GM19043 (cell line): ENCODE measurements at regions not wholly inside any gene's neighbourhood (a gene's known extent, or its start where the extent isn't known, plus 50 kb on each side); places are given as distances from the start of the nearest gene placed in this dataset.

Experiments
- ATAC-seq: cut with Tn5 transposase; IDR thresholded peaks from one replicate; pipeline ENCODE4 v1.9.1; 2021; ENCODE audit warnings: low read depth; ENCODE audit not compliant: unreplicated experiment

DNA sequence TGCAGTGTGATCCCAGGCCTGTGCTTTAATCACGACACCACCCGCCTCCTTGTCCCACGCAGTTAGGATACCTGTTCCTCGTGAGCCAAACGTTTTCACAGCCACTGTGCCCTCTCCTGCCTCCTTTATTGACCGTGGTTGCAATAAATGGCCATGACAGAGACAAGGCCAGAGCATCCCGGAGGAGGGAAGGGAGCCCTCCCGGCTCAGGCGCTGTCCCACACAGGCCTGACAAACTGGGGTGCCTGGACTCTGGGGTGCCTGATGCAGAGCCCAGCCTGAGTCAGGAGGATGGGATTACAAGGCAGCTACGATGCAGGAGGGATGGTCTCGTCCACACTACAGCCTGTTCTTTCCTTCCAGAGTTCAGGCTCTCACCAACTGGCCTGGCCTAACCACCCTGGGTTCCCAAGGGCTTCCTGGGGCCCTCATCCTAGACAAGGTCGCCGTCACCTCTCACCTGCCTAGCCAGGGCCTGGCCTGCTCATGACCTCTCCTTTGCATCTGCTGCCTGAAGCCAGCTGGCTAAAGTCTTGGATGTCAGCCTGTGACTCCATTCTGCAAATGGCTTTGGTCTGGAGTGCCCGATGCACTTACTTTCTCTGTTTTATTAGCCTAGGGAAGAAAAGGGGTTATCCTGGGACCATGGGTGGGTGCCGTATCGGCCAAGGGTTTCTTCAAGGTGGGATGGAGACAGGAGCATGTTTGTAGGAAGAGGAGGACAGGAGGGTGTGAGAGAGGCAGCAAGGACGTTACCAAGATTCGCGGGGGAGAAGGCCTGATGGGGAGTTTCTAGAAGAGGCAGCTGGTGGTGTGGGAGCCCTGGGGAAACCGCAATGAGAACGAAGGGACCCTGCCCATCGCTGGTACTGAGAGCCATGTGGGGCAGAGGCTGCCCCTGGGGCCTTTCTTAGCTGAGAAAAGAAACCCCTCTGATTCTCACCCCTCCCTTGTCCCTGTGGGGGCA lies 234.3 kb upstream of the TNRC6C start:
- no peak for ATAC-seq

DNA sequence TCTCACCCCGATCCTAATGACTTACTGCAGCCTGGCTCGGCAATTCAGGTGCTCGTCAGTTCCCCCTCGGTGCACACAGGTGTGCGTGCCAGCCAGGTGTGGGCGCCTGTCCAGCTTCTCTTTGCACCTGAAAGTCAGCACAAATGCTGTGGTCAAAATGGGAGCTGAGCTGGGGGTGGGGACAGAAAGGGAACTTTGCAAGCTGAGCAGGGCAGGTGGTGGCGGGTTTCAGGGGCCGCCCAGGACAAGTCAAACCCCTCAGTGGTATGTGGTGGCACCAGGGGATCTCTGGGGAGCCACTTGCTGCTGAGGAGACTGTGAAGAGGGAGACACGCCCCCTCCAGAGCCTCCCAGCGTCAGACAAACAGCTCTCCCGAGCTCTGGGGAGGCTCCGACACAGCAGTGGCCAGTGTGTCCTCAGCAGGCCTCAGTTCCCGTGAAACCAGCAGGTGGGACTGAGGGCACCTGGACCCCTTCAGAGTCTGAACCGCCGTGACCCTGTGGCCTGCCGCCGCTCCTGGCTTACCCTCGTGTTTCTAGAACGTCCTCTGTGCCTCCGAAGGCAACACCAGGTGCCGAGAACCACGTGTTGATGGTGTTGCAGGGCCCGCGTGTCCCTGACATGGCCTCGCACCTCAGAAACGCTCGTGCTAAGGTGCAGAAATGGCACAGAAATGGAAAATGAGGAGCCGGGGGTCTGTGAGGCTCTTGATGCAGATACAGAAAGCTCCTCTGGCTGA lies 233.5 kb upstream of the TNRC6C start:
- no peak for ATAC-seq

DNA sequence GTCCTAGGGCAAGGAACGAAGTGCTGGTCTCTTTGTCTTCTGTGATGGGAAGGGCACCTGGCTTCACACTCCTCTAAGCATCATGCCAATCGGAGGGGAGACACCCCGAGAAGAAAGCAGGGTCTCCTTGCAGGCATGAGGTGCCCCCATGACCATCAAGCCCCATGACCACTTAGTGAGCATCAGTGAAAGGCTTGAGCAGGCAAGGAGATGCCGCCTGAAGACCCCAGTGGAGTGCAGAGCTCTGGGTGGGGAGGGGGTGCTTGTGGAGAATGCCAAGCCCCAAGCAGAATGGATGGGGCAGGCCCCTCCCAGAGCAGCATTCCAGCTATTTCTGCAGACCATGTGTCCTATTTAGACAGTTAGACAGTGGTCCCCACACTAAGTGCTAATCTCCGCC lies 232.7 kb upstream of the TNRC6C start:
- no peak for ATAC-seq

GRCh38 chr17:77726549-77727006 lies 231.9 kb upstream of the TNRC6C start:
- no peak for ATAC-seq

- ATAC-seq, result no peak
These were observed 231.4 kb upstream of the TNRC6C start for GRCh38 chr17:77727037-77727615.

- no peak for ATAC-seq
These were observed 230.1 kb upstream of the TNRC6C start for GRCh38 chr17:77728474-77728795.

GRCh38 chr17:77728871-77729270 lies 229.6 kb upstream of the TNRC6C start:
- ATAC-seq, result no peak

GRCh38 chr17:77729587-77729986 lies 228.9 kb upstream of the TNRC6C start:
- no peak for ATAC-seq

DNA sequence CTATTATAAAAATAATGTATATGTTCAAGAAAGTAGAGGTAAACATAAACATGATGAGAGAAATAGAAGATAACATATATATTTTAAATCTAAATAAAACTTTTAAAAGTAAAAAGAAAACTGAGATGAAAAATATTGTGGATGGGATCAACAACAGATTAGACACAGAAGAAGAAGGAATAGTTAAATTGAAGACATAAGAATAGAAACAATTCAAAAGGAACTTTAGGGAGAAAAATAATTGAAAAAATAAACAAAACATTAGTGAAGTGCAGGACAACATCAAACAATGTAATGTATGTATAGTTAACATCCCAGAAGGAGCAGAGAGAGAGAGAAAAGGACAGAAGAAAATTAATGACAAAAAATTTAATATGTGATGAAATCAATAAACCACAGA lies 228.1 kb upstream of the TNRC6C start:
- no peak for ATAC-seq

- no peak for ATAC-seq
These were observed 224.8 kb upstream of the TNRC6C start for GRCh38 chr17:77733576-77734296.

DNA sequence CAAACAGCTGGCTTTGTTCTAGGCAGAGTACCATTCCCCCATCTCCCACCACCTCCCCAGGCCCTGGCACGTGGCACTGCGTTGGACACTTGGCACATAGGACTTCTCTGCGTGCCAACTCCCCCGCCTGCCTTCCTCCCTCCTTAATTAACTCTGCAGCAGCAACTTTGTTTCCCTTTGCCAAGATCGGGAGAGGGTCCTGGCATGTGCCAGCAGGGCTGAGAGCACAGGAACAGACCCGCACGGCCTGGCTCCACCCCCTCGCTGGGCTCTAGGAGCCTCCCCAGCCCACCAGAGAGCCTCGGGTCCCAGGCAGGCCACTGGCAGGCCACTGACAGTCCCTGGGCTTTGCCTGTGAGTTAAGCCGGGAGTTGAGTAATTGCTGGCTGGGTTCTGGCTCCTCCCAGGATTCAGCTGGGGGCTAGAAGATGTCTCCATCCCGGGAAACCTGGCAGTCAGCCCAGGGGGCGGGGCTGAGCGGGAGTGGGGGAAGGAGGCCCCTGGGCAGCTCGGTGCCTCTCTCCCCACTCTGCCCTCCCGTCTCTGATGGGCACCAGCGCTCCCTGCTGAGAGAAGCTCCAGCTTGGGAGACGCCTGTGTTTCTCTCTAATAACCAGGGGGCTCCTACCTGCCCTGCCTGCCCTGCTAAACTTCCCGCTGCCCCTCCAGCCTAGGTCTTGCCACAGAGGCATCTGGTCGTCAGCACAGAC lies 224.0 kb upstream of the TNRC6C start:
- no peak for ATAC-seq

DNA sequence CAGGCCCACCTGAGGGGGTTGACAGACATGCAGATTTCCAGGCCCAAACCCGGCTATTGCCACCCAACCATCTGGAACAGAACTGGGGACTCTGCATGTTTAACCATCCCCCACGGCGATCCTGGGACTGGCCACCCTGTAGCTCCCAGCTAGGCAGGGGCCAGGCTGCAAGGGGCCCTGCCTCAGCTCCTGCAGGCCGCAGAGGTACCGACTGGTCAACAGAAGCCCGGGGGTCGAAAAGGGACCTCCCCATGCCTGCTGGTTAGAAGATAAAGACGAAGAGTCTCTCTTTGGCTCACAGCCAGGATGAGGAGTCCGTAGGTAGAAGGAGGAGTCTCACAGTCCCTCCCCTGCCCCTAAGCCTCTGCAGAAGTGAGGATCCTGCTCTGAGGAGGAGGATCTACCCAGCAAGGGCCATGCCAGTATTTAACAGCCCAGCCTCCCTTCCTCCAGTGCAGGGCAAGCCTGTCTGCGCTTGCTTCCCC lies 223.4 kb upstream of the TNRC6C start:
- no peak for ATAC-seq

DNA sequence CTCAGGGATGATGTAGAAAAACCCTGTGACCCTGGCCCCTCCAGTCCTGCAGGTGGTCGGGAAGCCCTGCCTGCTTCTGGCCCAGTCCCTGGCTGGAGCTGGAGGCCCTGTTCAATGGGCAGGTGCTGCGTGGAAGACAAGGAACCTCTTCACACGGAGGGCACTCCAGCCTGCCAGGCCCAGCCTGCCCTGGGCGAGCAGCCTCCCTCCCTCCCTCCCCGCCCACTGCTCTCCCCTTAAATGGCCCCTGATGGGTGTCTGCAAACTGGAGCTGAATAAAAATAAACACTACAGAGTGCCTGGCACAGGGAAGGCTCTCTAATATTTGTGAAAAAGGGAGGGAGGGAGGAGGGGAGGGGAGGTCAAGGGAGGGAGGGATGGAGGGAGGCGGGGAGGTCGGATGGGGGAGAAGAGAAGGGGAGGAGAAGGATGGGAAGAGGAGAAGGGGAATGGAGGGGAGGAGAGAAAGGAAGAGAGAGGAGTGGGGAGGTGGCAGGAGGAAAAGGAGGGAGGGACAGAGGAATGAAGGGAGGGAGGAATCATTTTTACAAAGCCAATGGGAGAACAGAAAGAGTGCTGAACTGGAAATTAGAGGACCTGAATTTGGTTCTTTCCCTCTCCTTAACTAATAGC lies 222.8 kb upstream of the TNRC6C start:
- ATAC-seq, result no peak

- no peak for ATAC-seq
These were observed 222.3 kb upstream of the TNRC6C start for GRCh38 chr17:77736199-77736585.

DNA sequence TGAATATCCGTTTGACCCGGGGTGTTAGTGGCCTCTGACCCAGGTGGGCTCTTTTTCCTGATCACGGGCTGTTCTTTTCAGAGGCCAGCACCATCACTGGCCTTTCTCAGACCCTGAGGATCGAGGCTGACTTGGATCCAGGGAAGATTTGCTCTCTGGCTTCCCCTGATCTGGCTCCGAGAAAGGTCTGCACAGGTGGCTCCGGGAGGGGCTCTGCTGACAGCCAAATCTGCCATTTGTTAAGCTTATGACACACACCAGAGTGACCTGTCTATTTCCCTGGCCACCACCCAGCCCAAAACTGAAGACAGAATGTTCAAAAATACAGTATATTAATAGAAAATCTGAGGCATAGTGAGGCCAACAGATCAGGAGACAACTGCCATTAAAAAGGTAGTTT lies 221.8 kb upstream of the TNRC6C start:
- no peak for ATAC-seq

DNA sequence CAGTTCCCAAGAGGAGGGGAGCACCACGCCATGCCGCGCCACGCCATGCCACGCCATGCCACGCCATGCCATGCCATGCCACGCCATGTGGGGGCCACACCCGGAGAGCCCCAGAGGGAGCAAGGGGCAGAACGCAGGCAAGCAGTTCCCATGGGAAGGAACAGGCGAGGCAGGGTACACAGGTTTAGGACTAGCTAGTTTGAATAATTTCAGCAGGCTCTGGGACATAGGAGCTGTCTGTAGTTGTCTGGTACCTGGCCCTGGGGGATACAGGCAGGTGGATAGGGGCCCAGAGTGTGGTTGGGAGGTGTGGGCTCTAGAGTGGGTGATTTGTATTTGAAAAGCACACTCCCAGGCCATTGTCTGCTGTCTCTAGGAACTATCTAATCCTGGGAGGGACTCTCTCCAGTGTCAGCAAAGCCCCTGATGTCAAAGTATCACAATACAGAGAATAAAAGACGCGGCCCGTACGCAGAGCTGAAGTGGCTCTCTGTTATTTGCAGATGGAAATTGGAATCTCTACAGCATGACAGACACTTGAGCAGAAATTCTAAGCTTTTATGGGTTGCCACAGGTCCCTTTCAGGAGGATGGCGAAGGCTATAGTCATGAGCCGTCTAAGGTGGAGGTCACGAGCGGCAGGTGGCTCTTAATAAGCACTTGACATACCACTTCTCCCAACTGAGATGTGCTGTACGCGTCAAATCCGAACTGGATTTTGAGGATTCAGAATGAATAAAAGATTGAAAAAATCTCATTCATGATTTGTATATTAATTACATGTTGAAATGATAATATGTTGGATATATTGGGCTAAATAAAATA lies 220.8 kb upstream of the TNRC6C start:
- ATAC-seq, result no peak

DNA sequence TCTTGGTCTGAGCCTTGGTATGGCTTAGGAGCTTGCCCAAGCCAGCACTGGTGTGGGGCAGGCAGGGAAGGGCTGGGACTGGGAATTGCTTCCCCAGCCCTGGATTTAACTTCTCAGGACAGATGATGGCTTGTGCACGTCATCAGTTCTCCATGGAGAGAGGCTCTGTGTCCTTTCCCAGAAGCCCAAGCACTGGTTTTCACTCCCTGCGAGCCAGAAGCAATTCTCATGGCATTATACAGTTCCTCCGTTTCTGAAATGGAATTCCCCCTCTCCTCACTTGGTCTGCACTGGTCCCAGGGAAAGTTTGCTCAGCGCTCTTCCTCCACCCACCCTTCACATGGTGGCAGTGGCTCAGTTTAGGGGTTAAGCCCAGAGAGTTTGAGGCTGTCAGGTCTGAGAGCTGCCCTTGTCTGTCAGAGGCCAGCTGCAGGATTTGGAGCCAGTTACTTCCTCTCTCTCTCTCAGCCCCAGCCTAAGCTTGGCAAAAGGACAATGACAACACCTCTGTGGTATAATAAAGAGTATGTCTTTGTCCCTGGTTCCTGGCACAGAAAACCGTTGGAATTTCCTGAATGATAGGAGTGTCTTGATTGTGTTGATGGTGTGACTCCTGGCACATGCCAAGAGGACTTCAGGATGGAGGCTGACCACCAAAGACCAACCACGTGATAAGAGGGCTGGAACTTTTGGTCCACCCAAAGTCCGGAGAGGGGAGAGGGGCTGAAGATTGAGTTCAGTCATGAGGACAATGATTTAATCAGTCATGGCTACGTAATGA lies 219.6 kb upstream of the TNRC6C start:
- no peak for ATAC-seq

DNA sequence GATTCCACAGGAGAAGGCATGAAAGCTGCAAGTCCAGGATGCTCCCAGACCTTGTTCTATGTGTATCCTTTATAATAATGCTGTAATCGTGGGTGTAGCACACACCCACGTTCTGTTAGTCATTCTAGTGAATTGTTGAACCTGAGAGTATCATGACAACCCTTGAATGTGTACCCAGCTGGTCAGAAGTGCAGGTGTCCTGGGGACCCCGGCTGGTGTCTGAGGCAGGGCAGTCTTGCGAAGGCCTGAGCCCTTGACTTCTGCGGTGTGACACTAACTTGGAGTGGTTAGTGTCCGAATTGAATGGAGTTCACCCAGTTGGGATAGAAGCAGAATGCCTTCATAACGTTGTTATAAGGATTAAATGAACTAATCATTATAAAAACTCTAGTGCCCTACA lies 218.0 kb upstream of the TNRC6C start:
- no peak for ATAC-seq
